ENCODE measurements at regions not wholly inside any gene's neighbourhood (a gene's known extent, or its start where the extent isn't known, plus 50 kb on each side); places are given as distances from the start of the nearest gene placed in this dataset.

- no peaks in the 10 kb centered on the region for H3F3A ChIP-seq (ENCODE audit: insufficient read depth)
- H4K20me1 ChIP-seq (ENCODE audit: low read depth, low read length) = no peaks in the 10 kb centered on the region
- no peaks in the 10 kb centered on the region for H3K27me3 ChIP-seq (ENCODE audit: low read length)
- no peak overlapping the region for H3K27ac ChIP-seq (ENCODE audit: low read depth, low read length)
- no peak overlapping the region for H2AFZ ChIP-seq (ENCODE audit: low read depth, low read length, severe bottlenecking)
- H3K9me2 ChIP-seq (replicated peaks; ENCODE audit: insufficient read depth, low read length) = no peaks in the 10 kb centered on the region
- H3K9me3 ChIP-seq (ENCODE audit: insufficient read depth, low read length) = no peaks in the 10 kb centered on the region
- H3K4me3 ChIP-seq (ENCODE audit: insufficient read depth, low read length, poor library complexity, severe bottlenecking) = no peak overlapping the region
- H3K36me3 ChIP-seq (ENCODE audit: low read length) = no peaks in the 10 kb centered on the region
- no peak for TF ChIP-seq CTCF (IDR thresholded peaks at IDR 0.05; ENCODE audit: insufficient read depth, low read length, poor library complexity, severe bottlenecking)
- H3K4me2 ChIP-seq (ENCODE audit: low read depth, low read length, poor library complexity, severe bottlenecking) = no peak overlapping the region
- H3K79me2 ChIP-seq (ENCODE audit: insufficient read depth, low read length) = no peaks in the 10 kb centered on the region
- no peak overlapping the region for H3K9ac ChIP-seq (ENCODE audit: low read length)
Observed at GRCh38 chr1:57553666-57554065, 129.8 kb upstream of the DAB1 start.

- no peak overlapping the region for H2AFZ ChIP-seq (ENCODE audit: low read depth, low read length, severe bottlenecking)
- H3K36me3 ChIP-seq (ENCODE audit: low read length) = no peaks in the 10 kb centered on the region
- no peaks in the 10 kb centered on the region for H3F3A ChIP-seq (ENCODE audit: insufficient read depth)
- H3K4me3 ChIP-seq (ENCODE audit: insufficient read depth, low read length, poor library complexity, severe bottlenecking) = no peak overlapping the region
- no peaks in the 10 kb centered on the region for H3K9me3 ChIP-seq (ENCODE audit: insufficient read depth, low read length)
- no peak overlapping the region for H3K9ac ChIP-seq (ENCODE audit: low read length)
- H3K4me2 ChIP-seq (ENCODE audit: low read depth, low read length, poor library complexity, severe bottlenecking) = no peak overlapping the region
- H3K27ac ChIP-seq (ENCODE audit: low read depth, low read length) = no peak overlapping the region
- H4K20me1 ChIP-seq (ENCODE audit: low read depth, low read length) = no peaks in the 10 kb centered on the region
- H3K79me2 ChIP-seq (ENCODE audit: insufficient read depth, low read length) = no peaks in the 10 kb centered on the region
- no peaks in the 10 kb centered on the region for H3K9me2 ChIP-seq (replicated peaks; ENCODE audit: insufficient read depth, low read length)
- TF ChIP-seq CTCF (IDR thresholded peaks at IDR 0.05; ENCODE audit: insufficient read depth, low read length, poor library complexity, severe bottlenecking) (no peak), EZH2phosphoT487 (conservative IDR thresholded peaks at IDR 0.05; ENCODE audit: low read length) (no peak)
- no peaks in the 10 kb centered on the region for H3K27me3 ChIP-seq (ENCODE audit: low read length)
Observed at GRCh38 chr1:57551476-57551875, 127.6 kb upstream of the DAB1 start.

GRCh38 chr1:57550092-57550491 is 126.2 kb upstream of the DAB1 start:
- Histone ChIP-seq H3K79me2 (ENCODE audit: insufficient read depth, low read length) (no peaks in the 10 kb centered on the region), H3K9ac (ENCODE audit: low read length) (no peak overlapping the region), H3K36me3 (ENCODE audit: low read length) (no peaks in the 10 kb centered on the region), H3K4me3 (ENCODE audit: insufficient read depth, low read length, poor library complexity, severe bottlenecking) (no peak overlapping the region), H3K9me3 (ENCODE audit: insufficient read depth, low read length) (no peaks in the 10 kb centered on the region), H3K4me2 (ENCODE audit: low read depth, low read length, poor library complexity, severe bottlenecking) (no peak overlapping the region), H3K27me3 (ENCODE audit: low read length) (no peaks in the 10 kb centered on the region), H3F3A (ENCODE audit: insufficient read depth) (no peaks in the 10 kb centered on the region), H3K9me2 (replicated peaks; ENCODE audit: insufficient read depth, low read length) (no peaks in the 10 kb centered on the region), H3K27ac (ENCODE audit: low read depth, low read length) (no peak overlapping the region), H4K20me1 (ENCODE audit: low read depth, low read length) (no peaks in the 10 kb centered on the region), H2AFZ (ENCODE audit: low read depth, low read length, severe bottlenecking) (no peak overlapping the region)
- TF ChIP-seq CTCF (IDR thresholded peaks at IDR 0.05; ENCODE audit: insufficient read depth, low read length, poor library complexity, severe bottlenecking) (no peak), EZH2phosphoT487 (conservative IDR thresholded peaks at IDR 0.05; ENCODE audit: low read length) (no peak)

DNA sequence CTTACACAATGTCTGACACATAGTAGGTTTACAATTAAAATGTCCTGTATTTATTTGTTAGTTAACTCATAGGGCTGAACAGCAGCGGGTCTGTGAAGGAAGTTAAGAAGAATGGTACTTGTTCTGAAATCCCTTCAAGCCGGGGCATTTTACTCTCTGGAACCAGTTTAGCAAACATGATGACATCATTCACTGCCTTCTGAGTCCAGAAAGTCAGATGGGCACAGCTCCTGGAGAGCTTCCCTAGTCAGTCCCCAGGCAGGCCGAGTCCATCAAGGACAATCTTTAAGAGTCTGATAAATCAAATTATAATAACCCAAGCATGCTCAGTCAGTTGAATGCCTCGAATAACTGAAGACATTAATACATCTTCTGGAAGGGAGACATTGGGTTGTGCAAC is 125.4 kb upstream of the DAB1 start:
- no peak overlapping the region for H2AFZ ChIP-seq (ENCODE audit: low read depth, low read length, severe bottlenecking)
- H3K4me3 ChIP-seq (ENCODE audit: insufficient read depth, low read length, poor library complexity, severe bottlenecking) = no peak overlapping the region
- no peaks in the 10 kb centered on the region for H3K27me3 ChIP-seq (ENCODE audit: low read length)
- no peaks in the 10 kb centered on the region for H3F3A ChIP-seq (ENCODE audit: insufficient read depth)
- no peak overlapping the region for H3K27ac ChIP-seq (ENCODE audit: low read depth, low read length)
- TF ChIP-seq EZH2phosphoT487 (conservative IDR thresholded peaks at IDR 0.05; ENCODE audit: low read length) (no peak), CTCF (IDR thresholded peaks at IDR 0.05; ENCODE audit: insufficient read depth, low read length, poor library complexity, severe bottlenecking) (no peak)
- H3K79me2 ChIP-seq (ENCODE audit: insufficient read depth, low read length) = no peaks in the 10 kb centered on the region
- no peak overlapping the region for H3K9ac ChIP-seq (ENCODE audit: low read length)
- H4K20me1 ChIP-seq (ENCODE audit: low read depth, low read length) = no peaks in the 10 kb centered on the region
- no peaks in the 10 kb centered on the region for H3K9me3 ChIP-seq (ENCODE audit: insufficient read depth, low read length)
- H3K36me3 ChIP-seq (ENCODE audit: low read length) = no peaks in the 10 kb centered on the region
- no peak overlapping the region for H3K4me2 ChIP-seq (ENCODE audit: low read depth, low read length, poor library complexity, severe bottlenecking)
- no peaks in the 10 kb centered on the region for H3K9me2 ChIP-seq (replicated peaks; ENCODE audit: insufficient read depth, low read length)
